Right atrium auricular region (tissue), 2 donors: ENCODE measurements at regions not wholly inside any gene's neighbourhood (a gene's known extent, or its start where the extent isn't known, plus 50 kb on each side); places are given as distances from the start of the nearest gene placed in this dataset.

ENCODE experiments used
- DNase-seq: peaks from one replicate; pipeline ENCODE4 v3.0.0-alpha.2; 2019; ENCODE audit warnings: low spot score
- H3K27ac ChIP-seq, 2 donors: fragments of 200-600 bp; sonication (generic); 1 replicate in 1 of 2; 2 replicates in 1 of 2; pipeline ENCODE4 v1.5.1; 2016 to 2019
- H3K27me3 ChIP-seq, 2 donors: fragments of 200-600 bp; sonication (generic); one replicate each; pipeline versions ENCODE4 v1.5.1 to v1.6.0; 2017 to 2019
- H3K36me3 ChIP-seq: fragments of 200-600 bp; sonication (generic); one replicate; pipeline ENCODE4 v1.5.1; 2016
- H3K4me1 ChIP-seq, 2 donors: fragments of 200-600 bp; sonication (generic); one replicate each; pipeline versions ENCODE4 v1.5.1 to v1.6.0; 2017 to 2019
- H3K4me3 ChIP-seq, 2 donors: fragments of 200-600 bp; sonication (generic); 1 replicate in 1 of 2; 2 replicates in 1 of 2; pipeline ENCODE4 v1.5.1; 2017 to 2019; ENCODE audit warnings: mild to moderate bottlenecking in 1 of 2, moderate library complexity in 1 of 2
- H3K9me3 ChIP-seq, 2 donors: fragments of 200-600 bp; sonication (generic); one replicate each; pipeline ENCODE4 v1.5.1; 2019
- CTCF ChIP-seq, 2 donors: fragments of 200-600 bp; sonication (generic); IDR thresholded peaks; one replicate each; pipeline ENCODE4 v1.5.1; 2019; ENCODE audit warnings: antibody characterized with exemption in 2 of 2

DNA sequence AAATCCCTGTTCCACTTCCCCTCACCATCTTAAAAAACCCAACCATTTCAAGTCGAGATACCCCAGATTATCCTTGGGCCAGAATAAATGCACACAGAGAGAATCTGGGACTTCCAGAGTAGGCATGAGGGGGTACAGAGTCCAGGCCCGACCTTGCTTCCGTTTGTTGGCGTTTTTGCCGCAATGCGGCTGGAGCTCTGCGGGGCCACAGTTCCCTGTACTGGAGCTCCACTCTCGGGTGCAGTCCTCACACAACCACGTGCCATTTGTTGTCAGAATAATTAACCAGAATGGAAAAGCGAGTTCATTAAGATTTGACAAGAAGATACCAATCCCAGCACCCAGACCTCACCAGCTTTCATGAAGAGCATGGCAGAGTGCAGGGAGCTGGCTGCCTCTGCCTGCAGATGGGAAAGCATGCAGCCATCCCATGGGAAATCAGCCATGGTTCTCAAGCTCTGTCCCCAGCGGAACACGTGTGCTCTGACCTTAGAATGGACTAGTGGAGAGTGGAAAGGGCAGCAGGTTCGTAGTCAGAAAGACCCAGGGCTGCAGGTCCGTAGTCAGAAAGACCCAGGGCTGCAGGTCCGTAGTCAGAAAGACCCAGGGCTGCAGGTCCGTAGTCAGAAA is 472.8 kb downstream of the EIPR1 start:
- Histone ChIP-seq H3K27me3 (no peaks in the 10 kb centered on the region), H3K4me1 (no peaks in the 10 kb centered on the region), H3K27ac (no peak overlapping the region), H3K9me3 (no peaks in the 10 kb centered on the region), H3K36me3 (no peaks in the 10 kb centered on the region), H3K4me3 (no peak overlapping the region)
- no peak for TF ChIP-seq CTCF (IDR thresholded peaks at IDR 0.05)
- DNase-seq: no peak

- no peaks in the 10 kb centered on the region for H3K9me3 ChIP-seq
- no peaks in the 10 kb centered on the region for H3K36me3 ChIP-seq
- H3K4me1 ChIP-seq: no peaks in the 10 kb centered on the region
- no peak overlapping the region for H3K4me3 ChIP-seq
- H3K27me3 ChIP-seq: no peaks in the 10 kb centered on the region
- no peak for DNase-seq
- TF ChIP-seq CTCF (IDR thresholded peaks at IDR 0.05): no peak
- no peak overlapping the region for H3K27ac ChIP-seq
These were observed 474.9 kb downstream of the EIPR1 start for GRCh38 chr2:2902547-2903281.

- no peak overlapping the region for H3K4me3 ChIP-seq
- no peak overlapping the region for H3K27ac ChIP-seq
- no peaks in the 10 kb centered on the region for H3K4me1 ChIP-seq
- no peak for TF ChIP-seq CTCF (IDR thresholded peaks at IDR 0.05)
- DNase-seq: no peak
- H3K9me3 ChIP-seq: no peaks in the 10 kb centered on the region
- H3K36me3 ChIP-seq: no peaks in the 10 kb centered on the region
- no peaks in the 10 kb centered on the region for H3K27me3 ChIP-seq
These were observed 476.0 kb downstream of the EIPR1 start for GRCh38 chr2:2901384-2902345.

- H3K9me3 ChIP-seq: no peaks in the 10 kb centered on the region
- H3K4me1 ChIP-seq: no peaks in the 10 kb centered on the region
- no peak for DNase-seq
- H3K27ac ChIP-seq: no peak overlapping the region
- no peak overlapping the region for H3K4me3 ChIP-seq
- no peaks in the 10 kb centered on the region for H3K27me3 ChIP-seq
- TF ChIP-seq CTCF (IDR thresholded peaks at IDR 0.05): no peak
- H3K36me3 ChIP-seq: no peaks in the 10 kb centered on the region
These were observed 477.8 kb downstream of the EIPR1 start for GRCh38 chr2:2899826-2900225.

- TF ChIP-seq CTCF (IDR thresholded peaks at IDR 0.05): no peak
- Histone ChIP-seq H3K27me3 (no peaks in the 10 kb centered on the region), H3K36me3 (no peaks in the 10 kb centered on the region), H3K27ac (no peak overlapping the region), H3K9me3 (no peaks in the 10 kb centered on the region), H3K4me3 (no peak overlapping the region), H3K4me1 (no peaks in the 10 kb centered on the region)
- no peak for DNase-seq
These were observed 478.9 kb downstream of the EIPR1 start for GRCh38 chr2:2898744-2899143.
